Activated naive CD4-positive, alpha-beta T cell treated with anti-CD3 and anti-CD28 coated beads for 36 hours (primary cell): ENCODE measurements at regions not wholly inside any gene's neighbourhood (a gene's known extent, or its start where the extent isn't known, plus 50 kb on each side); places are given as distances from the start of the nearest gene placed in this dataset.

ENCODE experiments used
- CTCF ChIA-PET: fragments of 350-600 bp; sonication (Branson Sonifier 250); formaldehyde crosslinking; loops from one replicate; lab custom pipeline; 2021; ENCODE audit warnings: antibody characterized with exemption; lab: Charles Lee
- DNase-seq: peaks from one replicate; pipeline ENCODE4 v3.0.0-alpha.2; 2020
- H3K27ac Mint-ChIP-seq: one replicate; pipeline ENCODE4 v1.8.0; 2021; ENCODE audit warnings: mild to moderate bottlenecking, mixed read lengths
- H3K27me3 Mint-ChIP-seq: one replicate; pipeline ENCODE4 v1.8.0; 2021; ENCODE audit warnings: low read depth, mixed read lengths
- H3K36me3 Mint-ChIP-seq: one replicate; pipeline ENCODE4 v1.8.0; 2021; ENCODE audit warnings: low read depth, mixed read lengths
- H3K4me1 Mint-ChIP-seq: one replicate; pipeline ENCODE4 v1.8.0; 2021; ENCODE audit warnings: low read depth, mixed read lengths
- H3K4me3 Mint-ChIP-seq: one replicate; pipeline ENCODE4 v1.8.0; 2021; ENCODE audit warnings: mild to moderate bottlenecking, moderate library complexity, mixed read lengths
- H3K9me3 Mint-ChIP-seq: one replicate; pipeline ENCODE4 v1.8.0; 2021; ENCODE audit warnings: mixed read lengths
- intact Hi-C: fragments of 100-400 bp; cut with micrococcal nuclease; formaldehyde crosslinking; loops from one replicate; pipeline ENCODE4 v1.15.1; 2023

GRCh38 chr16:26680671-26681070 lies 386.1 kb upstream of the C16orf82 start:
- H3K27ac Mint-ChIP-seq: no peak overlapping the region
- intact Hi-C loops: no loop called here
- no peaks in the 10 kb centered on the region for H3K27me3 Mint-ChIP-seq
- no peak overlapping the region for H3K4me3 Mint-ChIP-seq
- no peaks in the 10 kb centered on the region for H3K9me3 Mint-ChIP-seq
- no peaks in the 10 kb centered on the region for H3K36me3 Mint-ChIP-seq
- DNase-seq: no peak
- CTCF ChIA-PET: no interaction called here
- H3K4me1 Mint-ChIP-seq: no peaks in the 10 kb centered on the region

GRCh38 chr16:26688105-26688504 lies 378.6 kb upstream of the C16orf82 start:
- Mint-ChIP-seq H3K9me3 (no peaks in the 10 kb centered on the region), H3K27me3 (no peaks in the 10 kb centered on the region), H3K4me1 (peaks cover 3% of the 10 kb centered on the region), H3K4me3 (no peak overlapping the region), H3K27ac (no peak overlapping the region), H3K36me3 (no peaks in the 10 kb centered on the region)
- intact Hi-C loops: no loop called here
- CTCF ChIA-PET: no interaction called here
- no peak for DNase-seq

- CTCF ChIA-PET: no interaction called here
- no peaks in the 10 kb centered on the region for H3K9me3 Mint-ChIP-seq
Observed at GRCh38 chr16:26688699-26689098, 378.0 kb upstream of the C16orf82 start.

GRCh38 chr16:26692658-26693057 lies 374.1 kb upstream of the C16orf82 start:
- CTCF ChIA-PET: no interaction called here
- H3K27ac Mint-ChIP-seq: no peak overlapping the region
- DNase-seq: no peak
- no peaks in the 10 kb centered on the region for H3K9me3 Mint-ChIP-seq
- H3K4me1 Mint-ChIP-seq: peaks cover 3% of the 10 kb centered on the region
- H3K27me3 Mint-ChIP-seq: peaks cover 7% of the 10 kb centered on the region
- no peaks in the 10 kb centered on the region for H3K36me3 Mint-ChIP-seq
- H3K4me3 Mint-ChIP-seq: no peak overlapping the region
- intact Hi-C loops: no loop called here

More at GRCh38 chr16:26688699-26689098, 378.0 kb upstream of the C16orf82 start:
- no peak for DNase-seq
- Mint-ChIP-seq H3K4me3 (no peak overlapping the region), H3K27me3 (no peaks in the 10 kb centered on the region), H3K27ac (no peak overlapping the region), H3K4me1 (peaks cover 3% of the 10 kb centered on the region), H3K36me3 (no peaks in the 10 kb centered on the region)
- intact Hi-C loops: no loop called here

GRCh38 chr16:26697807-26698206 lies 368.9 kb upstream of the C16orf82 start:
- intact Hi-C loops: no loop called here
- H3K4me1 Mint-ChIP-seq: no peaks in the 10 kb centered on the region
- no peaks in the 10 kb centered on the region for H3K36me3 Mint-ChIP-seq
- peaks cover 9% of the 10 kb centered on the region for H3K27me3 Mint-ChIP-seq
- no peak for DNase-seq
- CTCF ChIA-PET: no interaction called here
- no peak overlapping the region for H3K4me3 Mint-ChIP-seq
- no peaks in the 10 kb centered on the region for H3K9me3 Mint-ChIP-seq
- H3K27ac Mint-ChIP-seq: no peak overlapping the region

GRCh38 chr16:26700250-26700649 lies 366.5 kb upstream of the C16orf82 start:
- Mint-ChIP-seq H3K27me3 (peaks cover 8% of the 10 kb centered on the region), H3K9me3 (no peaks in the 10 kb centered on the region), H3K27ac (no peak overlapping the region), H3K4me3 (no peak overlapping the region), H3K36me3 (no peaks in the 10 kb centered on the region), H3K4me1 (no peaks in the 10 kb centered on the region)
- DNase-seq: no peak
- CTCF ChIA-PET: no interaction called here
- intact Hi-C loops: no loop called here

- Mint-ChIP-seq H3K4me1 (no peaks in the 10 kb centered on the region), H3K9me3 (no peaks in the 10 kb centered on the region), H3K27me3 (peaks cover 8% of the 10 kb centered on the region), H3K27ac (no peak overlapping the region), H3K4me3 (no peak overlapping the region), H3K36me3 (no peaks in the 10 kb centered on the region)
- DNase-seq: no peak
- intact Hi-C loops: no loop called here
- CTCF ChIA-PET: no interaction called here
Observed at GRCh38 chr16:26701243-26701886, 365.4 kb upstream of the C16orf82 start.

- no peak overlapping the region for H3K4me3 Mint-ChIP-seq
- CTCF ChIA-PET: no interaction called here
Observed at GRCh38 chr16:26705346-26705745, 361.4 kb upstream of the C16orf82 start.

GRCh38 chr16:26708428-26708827 lies 358.3 kb upstream of the C16orf82 start:
- H3K4me3 Mint-ChIP-seq: no peak overlapping the region
- H3K36me3 Mint-ChIP-seq: no peaks in the 10 kb centered on the region
- peaks cover 6% of the 10 kb centered on the region for H3K27me3 Mint-ChIP-seq
- no peaks in the 10 kb centered on the region for H3K4me1 Mint-ChIP-seq
- no peak for DNase-seq
- intact Hi-C loops: no loop called here
- H3K27ac Mint-ChIP-seq: no peak overlapping the region
- CTCF ChIA-PET: no interaction called here
- no peaks in the 10 kb centered on the region for H3K9me3 Mint-ChIP-seq

More at GRCh38 chr16:26705346-26705745, 361.4 kb upstream of the C16orf82 start:
- Mint-ChIP-seq H3K9me3 (no peaks in the 10 kb centered on the region), H3K36me3 (no peaks in the 10 kb centered on the region), H3K27me3 (peaks cover 7% of the 10 kb centered on the region), H3K27ac (no peak overlapping the region), H3K4me1 (no peaks in the 10 kb centered on the region)
- intact Hi-C loops: no loop called here
- no peak for DNase-seq

GRCh38 chr16:26709175-26709574 lies 357.6 kb upstream of the C16orf82 start:
- intact Hi-C loops: no loop called here
- no peak for DNase-seq
- H3K27ac Mint-ChIP-seq: no peak overlapping the region
- no peaks in the 10 kb centered on the region for H3K9me3 Mint-ChIP-seq
- H3K4me1 Mint-ChIP-seq: no peaks in the 10 kb centered on the region
- CTCF ChIA-PET: no interaction called here
- H3K36me3 Mint-ChIP-seq: no peaks in the 10 kb centered on the region
- H3K27me3 Mint-ChIP-seq: peaks cover 3% of the 10 kb centered on the region
- H3K4me3 Mint-ChIP-seq: no peak overlapping the region

- no peak for DNase-seq
- Mint-ChIP-seq H3K4me3 (no peak overlapping the region), H3K36me3 (no peaks in the 10 kb centered on the region), H3K9me3 (no peaks in the 10 kb centered on the region), H3K4me1 (no peaks in the 10 kb centered on the region), H3K27me3 (peaks cover 3% of the 10 kb centered on the region), H3K27ac (no peak overlapping the region)
- intact Hi-C loops: no loop called here
- CTCF ChIA-PET: interaction anchor here (0.7 kb wide), 1 partner anchor 70 kb away, joined by 3 read pairs; no protein-coding TSS in a partner anchor
Observed at GRCh38 chr16:26709754-26710153, 357.0 kb upstream of the C16orf82 start.

- H3K4me1 Mint-ChIP-seq: no peaks in the 10 kb centered on the region
- H3K27me3 Mint-ChIP-seq: peaks cover 3% of the 10 kb centered on the region
- H3K4me3 Mint-ChIP-seq: no peak overlapping the region
- no peak for DNase-seq
- intact Hi-C loops: no loop called here
- no peak overlapping the region for H3K27ac Mint-ChIP-seq
- H3K9me3 Mint-ChIP-seq: no peaks in the 10 kb centered on the region
- H3K36me3 Mint-ChIP-seq: no peaks in the 10 kb centered on the region
- CTCF ChIA-PET: interaction anchor here (0.7 kb wide), 1 partner anchor 71 kb away, joined by 3 read pairs; no protein-coding TSS in a partner anchor
Observed at GRCh38 chr16:26710450-26710849, 356.3 kb upstream of the C16orf82 start.

GRCh38 chr16:26712876-26713275 lies 353.9 kb upstream of the C16orf82 start:
- H3K27me3 Mint-ChIP-seq: no peaks in the 10 kb centered on the region
- CTCF ChIA-PET: no interaction called here
- DNase-seq: no peak
- H3K27ac Mint-ChIP-seq: no peak overlapping the region
- no peak overlapping the region for H3K4me3 Mint-ChIP-seq
- intact Hi-C loops: no loop called here
- H3K9me3 Mint-ChIP-seq: no peaks in the 10 kb centered on the region
- no peaks in the 10 kb centered on the region for H3K36me3 Mint-ChIP-seq
- no peaks in the 10 kb centered on the region for H3K4me1 Mint-ChIP-seq
